HG02943 (cell line): ENCODE measurements at regions not wholly inside any gene's neighbourhood (a gene's known extent, or its start where the extent isn't known, plus 50 kb on each side); places are given as distances from the start of the nearest gene placed in this dataset.

Experiments
- ATAC-seq: cut with Tn5 transposase; IDR thresholded peaks from one replicate; pipeline ENCODE4 v1.9.1; 2021; ENCODE audit warnings: mild to moderate bottlenecking, low read depth, moderate library complexity; ENCODE audit not compliant: unreplicated experiment

GRCh38 chr12:94722664-94723063, 72.3 kb upstream of the TMCC3 start:
- ATAC-seq, result no peak

GRCh38 chr12:94721173-94721572, 70.8 kb upstream of the TMCC3 start:
- ATAC-seq, result peak; percentile 82

- no peak for ATAC-seq
These were observed 67.8 kb upstream of the TMCC3 start for GRCh38 chr12:94718114-94718513.

- no peak for ATAC-seq
These were observed 67.3 kb upstream of the TMCC3 start for GRCh38 chr12:94717656-94718055.

GRCh38 chr12:94717108-94717507, 66.8 kb upstream of the TMCC3 start:
- no peak for ATAC-seq

- no peak for ATAC-seq
These were observed 66.0 kb upstream of the TMCC3 start for GRCh38 chr12:94716339-94716738.

GRCh38 chr12:94714378-94715114, 64.2 kb upstream of the TMCC3 start:
- no peak for ATAC-seq

GRCh38 chr12:94712815-94713515, 62.6 kb upstream of the TMCC3 start:
- no peak for ATAC-seq

GRCh38 chr12:94710933-94711332, 60.6 kb upstream of the TMCC3 start:
- no peak for ATAC-seq

GRCh38 chr12:94707892-94708291, 57.5 kb upstream of the TMCC3 start:
- no peak for ATAC-seq

GRCh38 chr12:94707036-94707435, 56.7 kb upstream of the TMCC3 start:
- no peak for ATAC-seq

GRCh38 chr12:94706250-94706661, 55.9 kb upstream of the TMCC3 start:
- ATAC-seq, result no peak

GRCh38 chr12:94705676-94706075, 55.3 kb upstream of the TMCC3 start:
- ATAC-seq, result no peak

GRCh38 chr12:94704452-94705306, 54.3 kb upstream of the TMCC3 start:
- ATAC-seq, result no peak

- no peak for ATAC-seq
These were observed 52.3 kb upstream of the TMCC3 start for GRCh38 chr12:94702696-94703095.

- no peak for ATAC-seq
These were observed 51.4 kb upstream of the TMCC3 start for GRCh38 chr12:94701711-94702110.

GRCh38 chr12:94700662-94701061, 50.3 kb upstream of the TMCC3 start:
- ATAC-seq, result no peak
